ENCODE measurements at regions not wholly inside any gene's neighbourhood (a gene's known extent, or its start where the extent isn't known, plus 50 kb on each side); places are given as distances from the start of the nearest gene placed in this dataset.

DNA sequence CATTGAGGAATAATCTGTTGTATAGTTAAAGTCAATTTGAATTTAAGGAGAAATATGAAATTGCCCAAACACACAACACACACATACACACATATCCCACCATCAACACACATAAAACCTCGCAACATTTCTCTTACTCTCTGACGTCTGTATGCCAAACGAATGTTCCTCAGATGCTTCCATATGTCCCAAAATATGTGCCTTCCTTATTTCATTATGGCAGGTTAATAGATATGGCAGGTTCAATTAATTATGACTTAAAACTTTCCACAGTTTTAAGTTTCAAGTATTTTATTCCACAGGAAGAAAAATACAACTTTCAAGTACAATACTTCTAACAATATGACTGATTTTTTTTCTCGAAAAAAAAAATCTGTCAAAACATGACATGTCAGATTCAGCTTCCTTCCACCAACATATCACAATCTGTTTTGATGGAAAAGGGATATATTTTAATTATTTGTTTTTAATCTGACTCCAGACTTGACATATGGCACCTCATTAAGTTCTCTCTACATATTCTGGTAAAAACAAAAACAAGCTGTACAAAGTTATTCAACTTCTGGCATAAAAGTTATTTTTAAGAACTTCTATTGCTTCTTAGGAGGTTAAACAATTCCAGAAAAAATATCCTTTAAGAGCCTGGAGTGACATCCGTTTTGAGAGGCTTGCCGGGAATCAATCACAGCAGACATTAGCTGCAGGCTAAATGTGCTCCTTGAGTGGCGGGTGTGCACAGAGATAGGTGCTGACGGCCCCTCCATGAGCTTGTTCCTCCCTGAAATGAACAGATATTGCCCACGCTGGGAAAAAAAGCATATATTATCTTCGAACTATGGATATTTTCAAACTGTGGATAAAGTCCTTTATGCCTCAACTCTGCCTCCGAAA lies 812.7 kb downstream of the DCDC2C start:
- TF ChIP-seq, protein P1, sequence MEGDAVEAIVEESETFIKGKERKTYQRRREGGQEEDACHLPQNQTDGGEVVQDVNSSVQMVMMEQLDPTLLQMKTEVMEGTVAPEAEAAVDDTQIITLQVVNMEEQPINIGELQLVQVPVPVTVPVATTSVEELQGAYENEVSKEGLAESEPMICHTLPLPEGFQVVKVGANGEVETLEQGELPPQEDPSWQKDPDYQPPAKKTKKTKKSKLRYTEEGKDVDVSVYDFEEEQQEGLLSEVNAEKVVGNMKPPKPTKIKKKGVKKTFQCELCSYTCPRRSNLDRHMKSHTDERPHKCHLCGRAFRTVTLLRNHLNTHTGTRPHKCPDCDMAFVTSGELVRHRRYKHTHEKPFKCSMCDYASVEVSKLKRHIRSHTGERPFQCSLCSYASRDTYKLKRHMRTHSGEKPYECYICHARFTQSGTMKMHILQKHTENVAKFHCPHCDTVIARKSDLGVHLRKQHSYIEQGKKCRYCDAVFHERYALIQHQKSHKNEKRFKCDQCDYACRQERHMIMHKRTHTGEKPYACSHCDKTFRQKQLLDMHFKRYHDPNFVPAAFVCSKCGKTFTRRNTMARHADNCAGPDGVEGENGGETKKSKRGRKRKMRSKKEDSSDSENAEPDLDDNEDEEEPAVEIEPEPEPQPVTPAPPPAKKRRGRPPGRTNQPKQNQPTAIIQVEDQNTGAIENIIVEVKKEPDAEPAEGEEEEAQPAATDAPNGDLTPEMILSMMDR (IDR thresholded peaks at IDR 0.05) = no peak
- no peak for TF ChIP-seq EZH2phosphoT487 (IDR thresholded peaks at IDR 0.05)

Measured in neural progenitor cell (in vitro differentiated cells).